Smooth muscle cell (in vitro differentiated cells): ENCODE measurements at regions not wholly inside any gene's neighbourhood (a gene's known extent, or its start where the extent isn't known, plus 50 kb on each side); places are given as distances from the start of the nearest gene placed in this dataset.

Experiments used
- DNase-seq: peaks from one replicate; lab custom pipeline; 2025; ENCODE audit not compliant: unreplicated experiment; lab: John Stamatoyannopoulos, UW
- H2AFZ ChIP-seq: fragments of 200-600 bp; sonication (generic); 2 replicates; pipeline ENCODE4 v1.6.0; 2016; ENCODE audit warnings: antibody characterized with exemption, low read depth, mild to moderate bottlenecking
- H3F3A ChIP-seq: fragments of 200-600 bp; sonication (generic); 2 replicates; pipeline ENCODE4 v1.6.0; 2017; ENCODE audit warnings: antibody characterized with exemption, low read depth
- H3K27ac ChIP-seq: fragments of 200-600 bp; sonication (generic); 2 replicates; pipeline ENCODE4 v1.5.1; 2016; ENCODE audit warnings: low read depth, mild to moderate bottlenecking
- H3K27me3 ChIP-seq: fragments of 200-600 bp; sonication (generic); 2 replicates; pipeline ENCODE4 v1.6.1; 2016; ENCODE audit warnings: low read depth, mild to moderate bottlenecking
- H3K36me3 ChIP-seq: fragments of 200-600 bp; sonication (generic); 2 replicates; pipeline ENCODE4 v1.5.1; 2016; ENCODE audit warnings: low read depth
- H3K4me1 ChIP-seq: fragments of 200-600 bp; sonication (generic); 2 replicates; pipeline ENCODE4 v1.5.1; 2016; ENCODE audit warnings: low read depth
- H3K4me2 ChIP-seq: fragments of 200-600 bp; sonication (generic); 2 replicates; pipeline ENCODE4 v1.6.0; 2016; ENCODE audit warnings: mild to moderate bottlenecking
- H3K4me3 ChIP-seq: fragments of 200-600 bp; sonication (generic); 2 replicates; pipeline ENCODE4 v1.5.1; 2016; ENCODE audit warnings: mild to moderate bottlenecking
- H3K79me2 ChIP-seq: fragments of 200-600 bp; sonication (generic); 2 replicates; pipeline ENCODE4 v1.6.0; 2016; ENCODE audit warnings: low read depth, mild to moderate bottlenecking
- H3K9ac ChIP-seq: fragments of 200-600 bp; sonication (generic); 2 replicates; pipeline ENCODE4 v1.6.0; 2016; ENCODE audit warnings: low read depth
- H3K9me3 ChIP-seq: fragments of 200-600 bp; sonication (generic); replicated peaks from 2 replicates; pipeline ENCODE4 v1.5.1; 2016; ENCODE audit warnings: low read depth
- H4K20me1 ChIP-seq: fragments of 200-600 bp; sonication (generic); 2 replicates; pipeline ENCODE4 v1.6.0; 2016; ENCODE audit warnings: low read depth
- CTCF ChIP-seq: fragments of 200-600 bp; sonication (generic); IDR thresholded peaks from 2 replicates; pipeline ENCODE4 v1.5.1; 2017; ENCODE audit warnings: borderline replicate concordance, mild to moderate bottlenecking, antibody characterized with exemption; ENCODE audit not compliant: insufficient read depth, poor library complexity, severe bottlenecking
- WGBS: methylation state at CpG from one replicate; pipeline ENCODE4 v1.1.7; 2016; ENCODE audit warnings: low lambda C conversion rate; 5-methylcytosine and 5-hydroxymethylcytosine counted together

- no peaks in the 10 kb centered on the region for H3K36me3 ChIP-seq
- H3K9ac ChIP-seq: no peak overlapping the region
- DNase-seq: no peak
- H3K27me3 ChIP-seq: no peaks in the 10 kb centered on the region
- H3K4me1 ChIP-seq: peaks cover 23% of the 10 kb centered on the region
- no peak overlapping the region for H3K4me3 ChIP-seq
- H3K4me2 ChIP-seq: no peak overlapping the region
- no peaks in the 10 kb centered on the region for H3F3A ChIP-seq
- no peak overlapping the region for H2AFZ ChIP-seq
- H3K27ac ChIP-seq: no peak overlapping the region
- H3K9me3 ChIP-seq: no peaks in the 10 kb centered on the region
- no peak for TF ChIP-seq CTCF
- H4K20me1 ChIP-seq: no peaks in the 10 kb centered on the region
- H3K79me2 ChIP-seq: no peaks in the 10 kb centered on the region
- 71% methylated on average over 7 of the region's 7 CpGs for WGBS
Measured at GRCh38 chr10:78475437-78475836, 441.8 kb downstream of the RPS24 start.

- no peak for TF ChIP-seq CTCF
- DNase-seq: no peak
- Histone ChIP-seq H3K9ac (no peak overlapping the region), H2AFZ (no peak overlapping the region), H3K79me2 (no peaks in the 10 kb centered on the region), H3F3A (no peaks in the 10 kb centered on the region), H3K4me2 (no peak overlapping the region), H4K20me1 (no peaks in the 10 kb centered on the region), H3K27me3 (no peaks in the 10 kb centered on the region), H3K4me3 (no peak overlapping the region), H3K36me3 (no peaks in the 10 kb centered on the region), H3K4me1 (peaks cover 23% of the 10 kb centered on the region), H3K9me3 (no peaks in the 10 kb centered on the region), H3K27ac (no peak overlapping the region)
- WGBS: 81% methylated on average over 8 of the region's 8 CpGs
Measured at GRCh38 chr10:78476156-78476555, 442.5 kb downstream of the RPS24 start.

GRCh38 chr10:78476844-78477243, 443.2 kb downstream of the RPS24 start:
- H3K4me1 ChIP-seq: peaks cover 17% of the 10 kb centered on the region
- no peaks in the 10 kb centered on the region for H3K79me2 ChIP-seq
- no peak overlapping the region for H3K9ac ChIP-seq
- 40% methylated on average over 6 of the region's 6 CpGs for WGBS
- no peaks in the 10 kb centered on the region for H3K9me3 ChIP-seq
- no peaks in the 10 kb centered on the region for H3K27me3 ChIP-seq
- no peak overlapping the region for H3K4me3 ChIP-seq
- no peaks in the 10 kb centered on the region for H3F3A ChIP-seq
- no peak overlapping the region for H3K4me2 ChIP-seq
- no peak for TF ChIP-seq CTCF
- H4K20me1 ChIP-seq: no peaks in the 10 kb centered on the region
- H3K27ac ChIP-seq: no peak overlapping the region
- DNase-seq: no peak
- H3K36me3 ChIP-seq: no peaks in the 10 kb centered on the region
- H2AFZ ChIP-seq: no peak overlapping the region

- no peaks in the 10 kb centered on the region for H3K79me2 ChIP-seq
- H3K9me3 ChIP-seq: no peaks in the 10 kb centered on the region
- H3K36me3 ChIP-seq: no peaks in the 10 kb centered on the region
- H3K4me1 ChIP-seq: no peaks in the 10 kb centered on the region
- no peak overlapping the region for H3K9ac ChIP-seq
- no peak overlapping the region for H2AFZ ChIP-seq
- H3F3A ChIP-seq: no peaks in the 10 kb centered on the region
- H3K27ac ChIP-seq: no peak overlapping the region
- 96% methylated on average over 5 of the region's 5 CpGs for WGBS
- H4K20me1 ChIP-seq: no peaks in the 10 kb centered on the region
- H3K4me3 ChIP-seq: no peak overlapping the region
- TF ChIP-seq CTCF: no peak
- no peaks in the 10 kb centered on the region for H3K27me3 ChIP-seq
- H3K4me2 ChIP-seq: no peak overlapping the region
- DNase-seq: no peak
Measured at GRCh38 chr10:78478919-78479318, 445.3 kb downstream of the RPS24 start.
